ENCODE measurements at regions not wholly inside any gene's neighbourhood (a gene's known extent, or its start where the extent isn't known, plus 50 kb on each side); places are given as distances from the start of the nearest gene placed in this dataset.

- no peak for TF ChIP-seq CTCF (IDR thresholded peaks at IDR 0.05)
- TF ChIP-seq POLR2A (IDR thresholded peaks at IDR 0.05): no peak
Measured at GRCh38 chr14:53766106-53766505, 190.5 kb downstream of the BMP4 start.

All from thyroid gland (tissue), 4 donors.